IMR-90 (cell line): ENCODE measurements at regions not wholly inside any gene's neighbourhood (a gene's known extent, or its start where the extent isn't known, plus 50 kb on each side); places are given as distances from the start of the nearest gene placed in this dataset.

Experiments used
- BHLHE40 ChIP-seq: fragments of 150-350 bp; IDR thresholded peaks from 2 replicates; pipeline ENCODE4 v1.6.1; 2016; ENCODE audit warnings: mild to moderate bottlenecking, low read depth, low read length
- CTCF ChIP-seq: conservative IDR thresholded peaks from 2 replicates; pipeline ENCODE4 v1.5.1; 2012; ENCODE audit warnings: mild to moderate bottlenecking, low read depth, low read length, improper control_type of control experiment
- FOS ChIP-seq: fragments of 150-350 bp; IDR thresholded peaks from 2 replicates; pipeline ENCODE4 v1.6.1; 2016; ENCODE audit warnings: low read depth, low read length
- MAFK ChIP-seq: IDR thresholded peaks from 2 replicates; pipeline ENCODE4 v1.6.1; 2012; ENCODE audit warnings: low read depth, low read length, improper control_type of control experiment
- MAZ ChIP-seq: IDR thresholded peaks from 2 replicates; pipeline ENCODE4 v1.6.1; 2012; ENCODE audit warnings: low read depth, mild to moderate bottlenecking, low read length, improper control_type of control experiment, moderate library complexity, borderline replicate concordance
- MXI1 ChIP-seq: IDR thresholded peaks from 2 replicates; pipeline ENCODE4 v1.6.1; 2012; ENCODE audit warnings: low read depth, mild to moderate bottlenecking, low read length, moderate library complexity, borderline replicate concordance
- POLR2A ChIP-seq: IDR thresholded peaks from 2 replicates; pipeline ENCODE4 v1.6.1; 2012; ENCODE audit warnings: mild to moderate bottlenecking, low read depth, low read length
- RAD21 ChIP-seq: IDR thresholded peaks from 2 replicates; pipeline ENCODE4 v1.6.1; 2012; ENCODE audit warnings: low read length, improper control_type of control experiment
- RCOR1 ChIP-seq: IDR thresholded peaks from 2 replicates; pipeline ENCODE4 v1.6.1; 2012; ENCODE audit warnings: mild to moderate bottlenecking, low read length, improper control_type of control experiment; ENCODE audit not compliant: insufficient replicate concordance
- RFX5 ChIP-seq: IDR thresholded peaks from 2 replicates; pipeline ENCODE4 v1.8.0; 2012; ENCODE audit warnings: low read depth, mild to moderate bottlenecking, low read length, moderate library complexity
- SMC3 ChIP-seq: fragments of 150-350 bp; IDR thresholded peaks from 2 replicates; pipeline ENCODE4 v1.6.1; 2016; ENCODE audit warnings: low read depth, mild to moderate bottlenecking, antibody characterized with exemption, low read length, moderate library complexity
- USF2 ChIP-seq: fragments of 150-350 bp; IDR thresholded peaks from 2 replicates; pipeline ENCODE4 v1.6.1; 2017; ENCODE audit warnings: mild to moderate bottlenecking, antibody characterized with exemption, low read length, low read depth

DNA sequence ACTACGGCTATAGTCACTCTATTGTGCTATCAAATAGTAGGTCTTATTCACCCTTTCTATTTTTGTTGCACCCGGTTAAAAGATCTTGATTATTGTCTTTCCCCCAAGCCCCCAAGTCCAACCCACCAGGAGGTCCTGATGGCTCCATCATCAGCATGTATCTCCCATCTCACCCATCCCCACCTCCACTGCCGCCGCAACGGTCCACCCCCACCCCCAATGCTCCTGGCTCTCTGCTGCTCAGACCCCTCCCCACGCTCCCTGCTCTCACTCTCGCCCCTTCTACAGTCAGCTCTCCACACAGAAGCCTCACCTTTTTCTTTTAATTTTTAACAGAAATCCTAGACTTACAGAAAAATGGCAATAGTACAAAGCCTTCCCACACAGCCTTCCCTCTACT lies 51.5 kb upstream of the SH3PXD2B start:
- TF ChIP-seq POLR2A (no peak), MAFK (no peak), CTCF (no peak), RAD21 (no peak), RCOR1 (no peak), FOS (no peak), SMC3 (no peak), USF2 (no peak), RFX5 (no peak), MAZ (no peak), BHLHE40 (no peak), MXI1 (no peak)
